PC-9 (cell line): ENCODE measurements at regions not wholly inside any gene's neighbourhood (a gene's known extent, or its start where the extent isn't known, plus 50 kb on each side); places are given as distances from the start of the nearest gene placed in this dataset.

ENCODE experiments used
- BruUV-seq: library from RNA; stranded (reverse); fragments of 400-500 nt; replicated peaks from 2 replicates; lab custom pipeline; 2021; lab: Mats Ljungman, UMichigan
- CTCF ChIA-PET: fragments of 300-600 bp; sonication (Branson Sonifier 250); formaldehyde crosslinking; loops from one replicate; lab custom pipeline; 2022; ENCODE audit warnings: antibody characterized with exemption; lab: Charles Lee
- POLR2A ChIA-PET: fragments of 300-600 bp; sonication (Branson Sonifier 250); formaldehyde crosslinking; loops from one replicate; lab custom pipeline; 2022; ENCODE audit warnings: antibody characterized with exemption; ENCODE audit not compliant: unreplicated experiment; lab: Charles Lee
- DNase-seq, 2 experiments: peaks; one replicate each; pipeline versions ENCODE4 v3.0.0 to v3.0.0-alpha.2; 2015 to 2022; ENCODE audit warnings: mixed read lengths in 1 of 2
- H2AFZ ChIP-seq: fragments of 200-600 bp; sonication (generic); 2 replicates; pipeline ENCODE4 v1.8.1; 2017; ENCODE audit warnings: antibody characterized with exemption
- H3F3A ChIP-seq: fragments of 200-600 bp; sonication (generic); 2 replicates; pipeline ENCODE4 v1.8.1; 2017; ENCODE audit warnings: antibody characterized with exemption, mild to moderate bottlenecking, low read depth; ENCODE audit not compliant: insufficient read depth
- H3K27ac ChIP-seq: fragments of 200-600 bp; sonication (generic); 2 replicates; pipeline ENCODE4 v1.6.1; 2016; ENCODE audit warnings: mixed run types
- H3K27me3 ChIP-seq: fragments of 200-600 bp; sonication (generic); 2 replicates; pipeline ENCODE4 v1.6.1; 2016; ENCODE audit warnings: low read depth, mixed run types; ENCODE audit not compliant: insufficient read depth
- H3K36me3 ChIP-seq: fragments of 200-600 bp; sonication (generic); 2 replicates; pipeline ENCODE4 v1.6.1; 2016; ENCODE audit warnings: low read depth, mixed run types
- H3K4me1 ChIP-seq: fragments of 200-600 bp; sonication (generic); replicated peaks from 2 replicates; pipeline ENCODE4 v1.6.1; 2016; ENCODE audit warnings: mixed run types; ENCODE audit not compliant: insufficient read depth
- H3K4me2 ChIP-seq: fragments of 200-600 bp; sonication (generic); 2 replicates; pipeline ENCODE4 v1.6.1; 2017; ENCODE audit warnings: mixed run types
- H3K4me3 ChIP-seq: fragments of 200-600 bp; sonication (generic); 2 replicates; pipeline ENCODE4 v1.6.1; 2016; ENCODE audit warnings: mixed run types
- H3K79me2 ChIP-seq: fragments of 200-600 bp; sonication (generic); 2 replicates; pipeline ENCODE4 v1.6.1; 2017; ENCODE audit warnings: low read depth, mixed run types
- H3K9me2 ChIP-seq: fragments of 200-600 bp; sonication (generic); 2 replicates; pipeline ENCODE4 v1.8.1; 2017; ENCODE audit warnings: mild to moderate bottlenecking; ENCODE audit not compliant: insufficient read depth
- H3K9me3 ChIP-seq: fragments of 200-600 bp; sonication (generic); 2 replicates; pipeline ENCODE4 v1.8.1; 2016; ENCODE audit warnings: low read depth; ENCODE audit not compliant: insufficient read depth
- H4K20me1 ChIP-seq: fragments of 200-600 bp; sonication (generic); 2 replicates; pipeline ENCODE4 v1.8.1; 2017; ENCODE audit not compliant: insufficient read depth
- CTCF ChIP-seq: fragments of 200-600 bp; sonication (generic); conservative IDR thresholded peaks from 2 replicates; pipeline ENCODE4 v1.6.1; 2017; ENCODE audit warnings: mixed run types, antibody characterized with exemption, mild to moderate bottlenecking, moderate library complexity
- EZH2 ChIP-seq: fragments of 200-600 bp; sonication (generic); IDR thresholded peaks from 2 replicates; pipeline ENCODE4 v1.8.0; 2017; ENCODE audit warnings: antibody characterized with exemption, low read depth
- intact Hi-C: fragments of 100-400 bp; cut with micrococcal nuclease; formaldehyde crosslinking; loops from one replicate; pipeline ENCODE4 v1.10.0; 2022; ENCODE audit not compliant: unreplicated experiment

DNA sequence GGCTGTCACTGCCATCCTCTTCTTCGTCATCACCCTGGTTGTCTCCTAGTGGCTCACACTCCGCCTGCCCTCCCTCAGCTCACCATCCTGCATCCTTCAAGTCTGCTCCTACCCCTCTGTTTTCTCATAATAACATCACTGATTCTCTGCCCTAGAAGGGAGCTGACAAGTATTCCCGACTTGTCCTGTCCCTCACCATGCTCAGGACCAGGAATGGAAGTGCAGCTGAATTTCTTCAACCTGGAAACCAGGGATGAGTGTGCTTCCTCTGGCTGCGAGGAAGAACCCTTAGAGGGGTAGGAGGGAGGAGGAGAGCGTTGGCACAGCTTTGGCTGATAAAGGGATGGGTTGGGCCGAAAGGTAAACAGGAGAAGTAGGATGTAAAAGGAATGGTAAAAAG, 174.8 kb upstream of the GPR26 start:
- TF ChIP-seq EZH2 = no peak
- no peak for TF ChIP-seq CTCF
- Histone ChIP-seq H3K36me3 (no peaks in the 10 kb centered on the region), H3K79me2 (no peaks in the 10 kb centered on the region), H3K27ac (no peak overlapping the region), H4K20me1 (no peaks in the 10 kb centered on the region), H3K27me3 (peaks cover 36% of the 10 kb centered on the region; the same call in 1 of the 2 replicates), H2AFZ (no peak overlapping the region), H3K4me3 (no peak overlapping the region), H3K4me2 (no peak overlapping the region), H3F3A (no peaks in the 10 kb centered on the region), H3K9me2 (no peaks in the 10 kb centered on the region), H3K4me1 (no peaks in the 10 kb centered on the region), H3K9me3 (no peaks in the 10 kb centered on the region)
- DNase-seq = no peak
- no TSS peak for BruUV-seq
- ChIA-PET CTCF (no interaction called here), POLR2A (no interaction called here)
- intact Hi-C loops = no loop called here

- POLR2A ChIA-PET = no interaction called here
- Histone ChIP-seq H3K4me2 (no peak overlapping the region), H4K20me1 (no peaks in the 10 kb centered on the region), H3K9me3 (no peaks in the 10 kb centered on the region), H3K27ac (no peak overlapping the region), H3K36me3 (no peaks in the 10 kb centered on the region), H3K9me2 (no peaks in the 10 kb centered on the region), H3K79me2 (no peaks in the 10 kb centered on the region), H3K4me3 (no peak overlapping the region), H3K4me1 (no peaks in the 10 kb centered on the region), H3K27me3 (peaks cover 42% of the 10 kb centered on the region), H2AFZ (no peak overlapping the region), H3F3A (no peaks in the 10 kb centered on the region)
- TF ChIP-seq EZH2 = no peak
- TF ChIP-seq CTCF = no peak
- DNase-seq = no peak
- no TSS peak for BruUV-seq
- CTCF ChIA-PET = no interaction called here
- intact Hi-C loops = no loop called here
These were observed 174.1 kb upstream of the GPR26 start for GRCh38 chr10:123492016-123492415.

DNA sequence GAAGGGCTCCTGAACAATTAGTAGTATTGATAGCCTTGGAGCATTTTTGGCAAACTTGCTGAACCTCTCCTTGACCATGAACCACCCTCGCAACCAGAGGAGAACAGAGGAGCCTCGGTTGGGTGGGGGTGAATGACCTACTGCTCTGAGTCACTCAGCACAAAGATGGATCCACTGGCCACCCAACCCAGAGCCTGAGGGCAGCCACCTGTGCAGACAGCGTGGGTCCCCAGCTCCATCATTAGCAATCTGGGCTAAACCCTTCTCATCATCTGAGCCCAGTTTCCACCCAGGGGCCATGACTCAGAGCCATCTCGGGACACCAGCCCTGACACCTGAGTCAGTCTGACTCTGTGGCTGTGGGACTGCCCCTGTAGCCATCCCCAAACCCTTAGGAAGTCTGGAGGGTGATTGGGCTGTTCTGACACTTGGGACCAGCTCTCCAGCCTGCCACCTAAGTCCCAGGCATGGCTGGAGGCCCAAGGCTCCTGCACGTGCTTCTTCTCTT, 171.8 kb upstream of the GPR26 start:
- H4K20me1 ChIP-seq = no peaks in the 10 kb centered on the region
- no peak for TF ChIP-seq CTCF
- TF ChIP-seq EZH2 = no peak
- H3K9me3 ChIP-seq = no peaks in the 10 kb centered on the region
- DNase-seq = no peak
- H3K27me3 ChIP-seq = peaks cover 48% of the 10 kb centered on the region
- POLR2A ChIA-PET = no interaction called here
- H3K27ac ChIP-seq = no peak overlapping the region
- no TSS peak for BruUV-seq
- no peaks in the 10 kb centered on the region for H3K36me3 ChIP-seq
- no peak overlapping the region for H3K4me2 ChIP-seq
- intact Hi-C loops = no loop called here
- H3K4me1 ChIP-seq = no peaks in the 10 kb centered on the region
- CTCF ChIA-PET = no interaction called here
- no peaks in the 10 kb centered on the region for H3F3A ChIP-seq
- no peak overlapping the region for H2AFZ ChIP-seq
- no peak overlapping the region for H3K4me3 ChIP-seq
- no peaks in the 10 kb centered on the region for H3K9me2 ChIP-seq
- no peaks in the 10 kb centered on the region for H3K79me2 ChIP-seq
